Neural cell (in vitro differentiated cells): ENCODE measurements at regions not wholly inside any gene's neighbourhood (a gene's known extent, or its start where the extent isn't known, plus 50 kb on each side); places are given as distances from the start of the nearest gene placed in this dataset.

Experiments used
- H2AFZ ChIP-seq: fragments of 200-600, 300-800 bp; sonication (generic), shearing (Covaris generic); 2 replicates; pipeline ENCODE4 v1.6.0; 2014; ENCODE audit warnings: low read depth, mild to moderate bottlenecking, antibody characterized with exemption, low read length, moderate library complexity
- H3F3A ChIP-seq: fragments of 200-600 bp; shearing (Covaris generic); 2 replicates; pipeline ENCODE4 v1.6.1; 2016; ENCODE audit warnings: mild to moderate bottlenecking, moderate library complexity, mixed read lengths, antibody characterized with exemption, low read length; ENCODE audit not compliant: insufficient read depth, poor library complexity, severe bottlenecking
- H3K27ac ChIP-seq: fragments of 200-600, 300-800 bp; sonication (generic), shearing (Covaris generic); 2 replicates; pipeline ENCODE4 v1.5.1; 2014; ENCODE audit warnings: mild to moderate bottlenecking, low read length, moderate library complexity
- H3K27me3 ChIP-seq: fragments of 300-800, 200-600 bp; sonication (generic), shearing (Covaris generic); 2 replicates; pipeline ENCODE4 v1.6.0; 2014; ENCODE audit warnings: mild to moderate bottlenecking, low read depth, low read length, moderate library complexity; ENCODE audit not compliant: insufficient read depth
- H3K36me3 ChIP-seq: fragments of 300-800, 200-600 bp; sonication (generic), shearing (Covaris generic); 2 replicates; pipeline ENCODE4 v1.5.1; 2014; ENCODE audit warnings: mild to moderate bottlenecking, antibody characterized with exemption, low read length, moderate library complexity; ENCODE audit not compliant: insufficient read depth
- H3K4me2 ChIP-seq: fragments of 300-800, 200-600 bp; sonication (generic), shearing (Covaris generic); 2 replicates; pipeline ENCODE4 v1.6.0; 2014; ENCODE audit warnings: mild to moderate bottlenecking, low read length
- H3K4me3 ChIP-seq: fragments of 300-800, 200-600 bp; sonication (generic), shearing (Covaris generic); 2 replicates; pipeline ENCODE4 v1.5.1; 2014; ENCODE audit warnings: mild to moderate bottlenecking, low read length, moderate library complexity
- H3K79me2 ChIP-seq: fragments of 200-600 bp; shearing (Covaris generic); replicated peaks from 2 replicates; pipeline ENCODE4 v1.6.0; 2014; ENCODE audit warnings: mild to moderate bottlenecking, low read length, moderate library complexity; ENCODE audit not compliant: insufficient read depth
- H3K9ac ChIP-seq: fragments of 300-800, 200-600 bp; sonication (generic), shearing (Covaris generic); 2 replicates; pipeline ENCODE4 v1.6.1; 2016; ENCODE audit warnings: mild to moderate bottlenecking, low read length, mixed read lengths
- H3K9me2 ChIP-seq: fragments of 200-600 bp; shearing (Covaris generic); 2 replicates; pipeline ENCODE4 v1.6.1; 2016; ENCODE audit warnings: mild to moderate bottlenecking, low read length, mixed read lengths; ENCODE audit not compliant: insufficient read depth
- H3K9me3 ChIP-seq: fragments of 200-600, 300-800 bp; sonication (generic), shearing (Covaris generic); 2 replicates; pipeline ENCODE4 v1.6.1; 2016; ENCODE audit warnings: mild to moderate bottlenecking, mixed run types, low read length, moderate library complexity, mixed read lengths
- H4K20me1 ChIP-seq: fragments of 200-600 bp; shearing (Covaris generic); 2 replicates; pipeline ENCODE4 v1.6.1; 2016; ENCODE audit warnings: mild to moderate bottlenecking, mixed run types; ENCODE audit not compliant: insufficient read depth
- EP300 ChIP-seq: fragments of 450-650 bp; conservative IDR thresholded peaks from 2 replicates; pipeline ENCODE4 v1.6.1; 2014; ENCODE audit warnings: antibody characterized with exemption, mild to moderate bottlenecking, moderate library complexity; ENCODE audit not compliant: poor library complexity, severe bottlenecking
- EZH2 ChIP-seq: fragments of 200-600, 300-800 bp; shearing (Covaris generic), sonication (generic); IDR thresholded peaks from 2 replicates; pipeline ENCODE4 v1.6.1; 2014; ENCODE audit warnings: antibody characterized with exemption, low read length, borderline replicate concordance, mild to moderate bottlenecking; ENCODE audit not compliant: insufficient read depth, poor library complexity, severe bottlenecking
- MXI1 ChIP-seq: fragments of 450-650 bp; conservative IDR thresholded peaks from 2 replicates; pipeline ENCODE4 v1.6.1; 2014; ENCODE audit warnings: antibody characterized with exemption, mild to moderate bottlenecking; ENCODE audit not compliant: poor library complexity, severe bottlenecking
- POLR2AphosphoS5 ChIP-seq: IDR thresholded peaks from 2 replicates; pipeline ENCODE4 v1.6.1; 2012
- RAD21 ChIP-seq: fragments of 450-650 bp; conservative IDR thresholded peaks from 2 replicates; pipeline ENCODE4 v1.6.1; 2014; ENCODE audit warnings: antibody characterized with exemption, mild to moderate bottlenecking, moderate library complexity
- REST ChIP-seq: IDR thresholded peaks from 2 replicates; pipeline ENCODE4 v1.6.1; 2012; ENCODE audit warnings: borderline replicate concordance
- SMC3 ChIP-seq: fragments of 450-650 bp; conservative IDR thresholded peaks from 2 replicates; pipeline ENCODE4 v1.6.1; 2014; ENCODE audit warnings: antibody characterized with exemption, mild to moderate bottlenecking, moderate library complexity; ENCODE audit not compliant: poor library complexity
- TAF1 ChIP-seq: IDR thresholded peaks from 2 replicates; pipeline ENCODE4 v1.6.1; 2012; ENCODE audit warnings: low read depth
- TF ChIP-seq, protein P1 (sequence below): fragments of 450-650 bp; IDR thresholded peaks from 2 replicates; pipeline ENCODE4 v1.5.1; 2014; ENCODE audit warnings: antibody characterized with exemption, mild to moderate bottlenecking, moderate library complexity; ENCODE audit not compliant: poor library complexity, severe bottlenecking

GRCh38 chr12:53845932-53846331 lies 92.7 kb upstream of the HOXC13 start:
- H2AFZ ChIP-seq, result no peak overlapping the region
- no peaks in the 10 kb centered on the region for H3F3A ChIP-seq
- H3K9me2 ChIP-seq, result no peaks in the 10 kb centered on the region
- no peaks in the 10 kb centered on the region for H3K27me3 ChIP-seq
- H3K9ac ChIP-seq, result no peak overlapping the region
- no peak for TF ChIP-seq RAD21
- no peak for TF ChIP-seq EZH2
- no peak for TF ChIP-seq MXI1
- TF ChIP-seq EP300, result no peak
- TF ChIP-seq SMC3, result no peak
- TF ChIP-seq, protein P1, sequence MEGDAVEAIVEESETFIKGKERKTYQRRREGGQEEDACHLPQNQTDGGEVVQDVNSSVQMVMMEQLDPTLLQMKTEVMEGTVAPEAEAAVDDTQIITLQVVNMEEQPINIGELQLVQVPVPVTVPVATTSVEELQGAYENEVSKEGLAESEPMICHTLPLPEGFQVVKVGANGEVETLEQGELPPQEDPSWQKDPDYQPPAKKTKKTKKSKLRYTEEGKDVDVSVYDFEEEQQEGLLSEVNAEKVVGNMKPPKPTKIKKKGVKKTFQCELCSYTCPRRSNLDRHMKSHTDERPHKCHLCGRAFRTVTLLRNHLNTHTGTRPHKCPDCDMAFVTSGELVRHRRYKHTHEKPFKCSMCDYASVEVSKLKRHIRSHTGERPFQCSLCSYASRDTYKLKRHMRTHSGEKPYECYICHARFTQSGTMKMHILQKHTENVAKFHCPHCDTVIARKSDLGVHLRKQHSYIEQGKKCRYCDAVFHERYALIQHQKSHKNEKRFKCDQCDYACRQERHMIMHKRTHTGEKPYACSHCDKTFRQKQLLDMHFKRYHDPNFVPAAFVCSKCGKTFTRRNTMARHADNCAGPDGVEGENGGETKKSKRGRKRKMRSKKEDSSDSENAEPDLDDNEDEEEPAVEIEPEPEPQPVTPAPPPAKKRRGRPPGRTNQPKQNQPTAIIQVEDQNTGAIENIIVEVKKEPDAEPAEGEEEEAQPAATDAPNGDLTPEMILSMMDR, result no peak
- TF ChIP-seq TAF1, result no peak
- TF ChIP-seq REST, result no peak
- TF ChIP-seq POLR2AphosphoS5, result no peak
- no peaks in the 10 kb centered on the region for H3K79me2 ChIP-seq
- H3K9me3 ChIP-seq, result no peaks in the 10 kb centered on the region
- H3K36me3 ChIP-seq, result no peaks in the 10 kb centered on the region
- no peaks in the 10 kb centered on the region for H4K20me1 ChIP-seq
- H3K27ac ChIP-seq, result no peak overlapping the region
- no peak overlapping the region for H3K4me3 ChIP-seq
- H3K4me2 ChIP-seq, result no peak overlapping the region

DNA sequence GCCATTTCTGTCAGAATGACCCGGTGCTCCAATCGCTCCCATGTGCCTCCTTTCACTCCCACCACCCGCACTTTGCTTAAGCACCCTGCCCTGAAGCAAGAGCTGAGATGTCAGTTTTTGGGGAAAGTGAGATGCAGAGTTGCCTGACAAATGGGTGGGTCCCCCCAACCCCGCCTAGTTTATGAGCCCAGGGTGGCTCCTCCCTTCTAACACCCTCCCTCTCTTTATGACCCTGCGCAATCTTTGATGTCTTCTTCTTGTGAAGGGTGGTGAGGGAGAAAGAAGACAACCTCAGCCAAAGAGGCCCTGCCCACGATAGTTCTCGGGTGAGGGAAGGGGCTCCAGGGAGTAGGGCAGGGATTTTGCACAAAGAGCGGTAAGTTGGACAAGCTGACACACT lies 89.5 kb upstream of the HOXC13 start:
- Histone ChIP-seq H3F3A (no peaks in the 10 kb centered on the region), H3K4me3 (no peak overlapping the region), H4K20me1 (no peaks in the 10 kb centered on the region), H3K4me2 (no peak overlapping the region), H3K79me2 (no peaks in the 10 kb centered on the region), H3K27ac (no peak overlapping the region), H3K9me3 (no peaks in the 10 kb centered on the region), H2AFZ (no peak overlapping the region), H3K27me3 (no peaks in the 10 kb centered on the region), H3K36me3 (no peaks in the 10 kb centered on the region), H3K9me2 (no peaks in the 10 kb centered on the region), H3K9ac (no peak overlapping the region)
- TF ChIP-seq RAD21 (no peak), REST (no peak), MXI1 (no peak), EZH2 (no peak), EP300 (no peak), POLR2AphosphoS5 (no peak), TAF1 (no peak), SMC3 (no peak)
- TF ChIP-seq, protein P1, result no peak
